ENCODE measurements at regions not wholly inside any gene's neighbourhood (a gene's known extent, or its start where the extent isn't known, plus 50 kb on each side); places are given as distances from the start of the nearest gene placed in this dataset.
"Not testable (repeated sequence)": the region's sequence is repeated elsewhere in the genome, so short reads cannot be mapped to it uniquely, and the experiment has no call there.

GRCh38 chr12:32975122-32975521 lies 78.5 kb upstream of the PKP2 start:
- intact Hi-C loops (cut with DNase I): no loop called here
- H3K27ac ChIP-seq: no peak overlapping the region
- 84 to 89% methylated on average over 3 of the region's 3 CpGs for WGBS, 2 donors
- no peaks in the 10 kb centered on the region for H3K4me1 ChIP-seq
- no peaks in the 10 kb centered on the region for H3K9me3 ChIP-seq
- no peaks in the 10 kb centered on the region for H3K36me3 ChIP-seq
- H3K27me3 ChIP-seq: peaks cover 0 to 4% (median 0%) of the 10 kb centered on the region in 7 donors
- H3K4me3 ChIP-seq: no peak overlapping the region
- TF ChIP-seq CTCF (IDR thresholded peaks at IDR 0.05): no peak
- DNase-seq (no peak), ATAC-seq (no peak)

GRCh38 chr12:32970465-32971110 lies 74.0 kb upstream of the PKP2 start:
- WGBS, 2 donors: 76 to 83% methylated on average over 6 of the region's 6 CpGs
- Histone ChIP-seq H3K27me3 (peaks cover 0 to 4% (median 0%) of the 10 kb centered on the region in 7 donors), H3K9me3 (no peaks in the 10 kb centered on the region), H3K27ac (no peak overlapping the region), H3K4me1 (no peaks in the 10 kb centered on the region), H3K36me3 (no peaks in the 10 kb centered on the region), H3K4me3 (no peak overlapping the region)
- TF ChIP-seq CTCF (IDR thresholded peaks at IDR 0.05): no peak
- ATAC-seq (no peak), DNase-seq (no peak)
- intact Hi-C loops (cut with DNase I): no loop called here

- H3K4me1 ChIP-seq: no peaks in the 10 kb centered on the region
- no peak for TF ChIP-seq CTCF (IDR thresholded peaks at IDR 0.05)
- H3K4me3 ChIP-seq: no peak overlapping the region
- 88 to 91% methylated on average over 9 of the region's 9 CpGs for WGBS, 2 donors
- no peak for DNase-seq
- H3K27me3 ChIP-seq: peaks cover 0 to 4% (median 0%) of the 10 kb centered on the region in 7 donors
- intact Hi-C loops (cut with DNase I): no loop called here
- H3K9me3 ChIP-seq: no peaks in the 10 kb centered on the region
- no peak for ATAC-seq
- H3K36me3 ChIP-seq: no peaks in the 10 kb centered on the region
- no peak overlapping the region for H3K27ac ChIP-seq
Measured at GRCh38 chr12:32964981-32965585, 68.5 kb upstream of the PKP2 start.

- H3K4me1 ChIP-seq; H3K27ac ChIP-seq; H3K9me3 ChIP-seq; H3K27me3 ChIP-seq; intact Hi-C loops (cut with DNase I); ATAC-seq; DNase-seq; H3K36me3 ChIP-seq; H3K4me3 ChIP-seq: not testable (repeated sequence)
- 85 to 87% methylated on average over 10 of the region's 10 CpGs for WGBS, 2 donors
Measured at GRCh38 chr12:32956418-32956817, 59.8 kb upstream of the PKP2 start.

- Histone ChIP-seq H3K36me3 (no peaks in the 10 kb centered on the region), H3K4me3 (no peak overlapping the region), H3K27ac (no peak overlapping the region), H3K4me1 (no peaks in the 10 kb centered on the region), H3K9me3 (peaks cover 0 to 4% (median 0%) of the 10 kb centered on the region in 11 donors), H3K27me3 (peaks cover 0 to 8% (median 0%) of the 10 kb centered on the region in 7 donors)
- intact Hi-C loops (cut with DNase I): no loop called here
- ATAC-seq (no peak), DNase-seq (no peak)
- no peak for TF ChIP-seq CTCF (IDR thresholded peaks at IDR 0.05)
- WGBS, 2 donors: 45 to 51% methylated on average over 3 of the region's 3 CpGs
Measured at GRCh38 chr12:32952681-32953080, 56.1 kb upstream of the PKP2 start.

Data from heart right ventricle (tissue), 16 donors.